WTC11 (cell line): ENCODE measurements at regions not wholly inside any gene's neighbourhood (a gene's known extent, or its start where the extent isn't known, plus 50 kb on each side); places are given as distances from the start of the nearest gene placed in this dataset.

Source experiments
- ATAC-seq: fragments of 200-7000 bp; cut with Tn5 transposase; 2 replicates; pipeline ENCODE4 v1.10.0; 2021; ENCODE audit warnings: mild to moderate bottlenecking, moderate library complexity
- CTCF ChIA-PET: fragments of 300-600 bp; sonication (Branson Sonifier 250); formaldehyde crosslinking; loops from one replicate; lab custom pipeline; 2021; ENCODE audit warnings: antibody characterized with exemption; lab: Charles Lee
- POLR2A ChIA-PET: fragments of 350-600 bp; sonication (Branson Sonifier 250); formaldehyde crosslinking; loops from one replicate; lab custom pipeline; 2021; ENCODE audit warnings: antibody characterized with exemption; lab: Charles Lee
- DNase-seq: peaks from one replicate; pipeline ENCODE4 v3.0.0; 2021; ENCODE audit warnings: low spot score
- H3K27ac Mint-ChIP-seq: 2 replicates; pipeline ENCODE4 v1.8.0; 2021; ENCODE audit warnings: mixed read lengths
- H3K27me3 Mint-ChIP-seq: 2 replicates; pipeline ENCODE4 v1.8.0; 2021; ENCODE audit warnings: low read depth, mild to moderate bottlenecking, moderate library complexity, mixed read lengths
- H3K36me3 Mint-ChIP-seq: 2 replicates; pipeline ENCODE4 v1.8.0; 2021; ENCODE audit warnings: mixed read lengths
- H3K4me1 Mint-ChIP-seq: 2 replicates; pipeline ENCODE4 v1.8.0; 2022; ENCODE audit warnings: mixed read lengths
- H3K4me3 Mint-ChIP-seq: 2 replicates; pipeline ENCODE4 v1.8.0; 2021; ENCODE audit warnings: mild to moderate bottlenecking, moderate library complexity, mixed read lengths
- H3K9me3 Mint-ChIP-seq: 2 replicates; pipeline ENCODE4 v1.8.0; 2021; ENCODE audit warnings: mixed read lengths
- CBFB ChIP-seq: sonication (generic); formaldehyde crosslinking; IDR thresholded peaks from 2 replicates; pipeline ENCODE4 v1.8.1; 2022; ENCODE audit warnings: mild to moderate bottlenecking, low read depth, missing genetic modification reagents
- GRHL2 ChIP-seq: fragments of 250-450 bp; sonication (Bioruptor Pico); IDR thresholded peaks from 2 replicates; pipeline ENCODE4 v1.8.0; 2022; ENCODE audit warnings: mild to moderate bottlenecking, moderate library complexity; ENCODE audit not compliant: insufficient replicate concordance, severe bottlenecking
- MYBL2 ChIP-seq: sonication (generic); formaldehyde crosslinking; IDR thresholded peaks from 2 replicates; pipeline ENCODE4 v1.8.1; 2023; ENCODE audit warnings: mild to moderate bottlenecking, moderate library complexity, missing genetic modification reagents
- PRDM15 ChIP-seq: sonication (generic); formaldehyde crosslinking; IDR thresholded peaks from 2 replicates; pipeline ENCODE4 v1.8.0; 2022; ENCODE audit warnings: missing genetic modification reagents
- PREB ChIP-seq: sonication (generic); formaldehyde crosslinking; IDR thresholded peaks from 2 replicates; pipeline ENCODE4 v1.8.1; 2022; ENCODE audit warnings: mild to moderate bottlenecking, missing genetic modification reagents, moderate library complexity, borderline replicate concordance
- SMAD4 ChIP-seq: sonication (generic); formaldehyde crosslinking; IDR thresholded peaks from 2 replicates; pipeline ENCODE4 v1.8.0; 2022; ENCODE audit warnings: mild to moderate bottlenecking, missing genetic modification reagents
- SOX15 ChIP-seq: fragments of 250-450 bp; sonication (Bioruptor Pico); IDR thresholded peaks from 2 replicates; pipeline ENCODE4 v1.9.0; 2021; ENCODE audit warnings: mild to moderate bottlenecking
- STAT6 ChIP-seq: sonication (generic); formaldehyde crosslinking; conservative IDR thresholded peaks from 2 replicates; pipeline ENCODE4 v1.8.1; 2023; ENCODE audit warnings: mild to moderate bottlenecking, low read depth, missing genetic modification reagents, moderate library complexity
- TEAD1 ChIP-seq: sonication (generic); formaldehyde crosslinking; IDR thresholded peaks from 2 replicates; pipeline ENCODE4 v1.8.0; 2022; ENCODE audit warnings: mild to moderate bottlenecking, missing genetic modification reagents
- ZNF219 ChIP-seq: sonication (generic); formaldehyde crosslinking; IDR thresholded peaks from 2 replicates; pipeline ENCODE4 v1.8.0; 2023; ENCODE audit warnings: missing genetic modification reagents, mild to moderate bottlenecking, borderline replicate concordance
- ZNF263 ChIP-seq: sonication (generic); formaldehyde crosslinking; IDR thresholded peaks from 2 replicates; pipeline ENCODE4 v1.8.1; 2022; ENCODE audit warnings: low read depth, mild to moderate bottlenecking, moderate library complexity, missing genetic modification reagents
- ZNF317 ChIP-seq: sonication (generic); formaldehyde crosslinking; IDR thresholded peaks from 2 replicates; pipeline ENCODE4 v1.8.1; 2023; ENCODE audit warnings: low read depth, mild to moderate bottlenecking, moderate library complexity, missing genetic modification reagents, borderline replicate concordance
- ZNF671 ChIP-seq: fragments of 250-450 bp; sonication (Bioruptor Pico); IDR thresholded peaks from 2 replicates; pipeline ENCODE4 v1.8.0; 2021; ENCODE audit warnings: mild to moderate bottlenecking
- TF ChIP-seq, protein P1 (sequence below): sonication (generic); formaldehyde crosslinking; IDR thresholded peaks from 2 replicates; pipeline ENCODE4 v1.8.1; 2023; ENCODE audit warnings: mild to moderate bottlenecking, moderate library complexity, missing genetic modification reagents
- TF ChIP-seq, protein P2 (sequence below): sonication (generic); formaldehyde crosslinking; IDR thresholded peaks from 2 replicates; pipeline ENCODE4 v1.8.1; 2022; ENCODE audit warnings: missing genetic modification reagents, borderline replicate concordance

- no peak overlapping the region for H3K4me3 Mint-ChIP-seq
- no peak for ATAC-seq
- ChIA-PET POLR2A (no interaction called here), CTCF (no interaction called here)
- H3K4me1 Mint-ChIP-seq = peaks cover 7% of the 10 kb centered on the region
- DNase-seq = no peak
- no peak overlapping the region for H3K27ac Mint-ChIP-seq
- H3K36me3 Mint-ChIP-seq = no peaks in the 10 kb centered on the region
- H3K9me3 Mint-ChIP-seq = no peaks in the 10 kb centered on the region
- no peaks in the 10 kb centered on the region for H3K27me3 Mint-ChIP-seq
- TF ChIP-seq STAT6 = no peak
- no peak for TF ChIP-seq PRDM15 (CRISPR knock-in tag)
- no peak for TF ChIP-seq CBFB (CRISPR knock-in tag)
- TF ChIP-seq ZNF671 = no peak
- no peak for TF ChIP-seq MYBL2
- TF ChIP-seq ZNF263 = no peak
- TF ChIP-seq TEAD1 (CRISPR knock-in tag) = no peak
- TF ChIP-seq ZNF317 (CRISPR knock-in tag) = no peak
- TF ChIP-seq, protein P1, sequence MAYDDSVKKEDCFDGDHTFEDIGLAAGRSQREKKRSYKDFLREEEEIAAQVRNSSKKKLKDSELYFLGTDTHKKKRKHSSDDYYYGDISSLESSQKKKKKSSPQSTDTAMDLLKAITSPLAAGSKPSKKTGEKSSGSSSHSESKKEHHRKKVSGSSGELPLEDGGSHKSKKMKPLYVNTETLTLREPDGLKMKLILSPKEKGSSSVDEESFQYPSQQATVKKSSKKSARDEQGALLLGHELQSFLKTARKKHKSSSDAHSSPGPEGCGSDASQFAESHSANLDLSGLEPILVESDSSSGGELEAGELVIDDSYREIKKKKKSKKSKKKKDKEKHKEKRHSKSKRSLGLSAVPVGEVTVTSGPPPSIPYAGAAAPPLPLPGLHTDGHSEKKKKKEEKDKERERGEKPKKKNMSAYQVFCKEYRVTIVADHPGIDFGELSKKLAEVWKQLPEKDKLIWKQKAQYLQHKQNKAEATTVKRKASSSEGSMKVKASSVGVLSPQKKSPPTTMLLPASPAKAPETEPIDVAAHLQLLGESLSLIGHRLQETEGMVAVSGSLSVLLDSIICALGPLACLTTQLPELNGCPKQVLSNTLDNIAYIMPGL (CRISPR knock-in tag) = no peak
- TF ChIP-seq, protein P2, sequence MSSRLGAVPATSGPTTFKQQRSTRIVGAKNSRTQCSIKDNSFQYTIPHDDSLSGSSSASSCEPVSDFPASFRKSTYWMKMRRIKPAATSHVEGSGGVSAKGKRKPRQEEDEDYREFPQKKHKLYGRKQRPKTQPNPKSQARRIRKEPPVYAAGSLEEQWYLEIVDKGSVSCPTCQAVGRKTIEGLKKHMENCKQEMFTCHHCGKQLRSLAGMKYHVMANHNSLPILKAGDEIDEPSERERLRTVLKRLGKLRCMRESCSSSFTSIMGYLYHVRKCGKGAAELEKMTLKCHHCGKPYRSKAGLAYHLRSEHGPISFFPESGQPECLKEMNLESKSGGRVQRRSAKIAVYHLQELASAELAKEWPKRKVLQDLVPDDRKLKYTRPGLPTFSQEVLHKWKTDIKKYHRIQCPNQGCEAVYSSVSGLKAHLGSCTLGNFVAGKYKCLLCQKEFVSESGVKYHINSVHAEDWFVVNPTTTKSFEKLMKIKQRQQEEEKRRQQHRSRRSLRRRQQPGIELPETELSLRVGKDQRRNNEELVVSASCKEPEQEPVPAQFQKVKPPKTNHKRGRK (CRISPR knock-in tag) = no peak
- no peak for TF ChIP-seq ZNF219
- no peak for TF ChIP-seq PREB (CRISPR knock-in tag)
- TF ChIP-seq SOX15 (CRISPR knock-in tag) = no peak
Measured at GRCh38 chr5:51099173-51099853, 283.9 kb upstream of the ISL1 start.

- Mint-ChIP-seq H3K9me3 (no peaks in the 10 kb centered on the region), H3K27ac (no peak overlapping the region), H3K4me1 (peaks cover 7% of the 10 kb centered on the region), H3K4me3 (no peak overlapping the region), H3K36me3 (no peaks in the 10 kb centered on the region), H3K27me3 (no peaks in the 10 kb centered on the region)
- ATAC-seq (no peak), DNase-seq (no peak)
- no peak for TF ChIP-seq SMAD4 (CRISPR knock-in tag)
- no peak for TF ChIP-seq GRHL2 (CRISPR knock-in tag)
- CTCF ChIA-PET = no interaction called here
- POLR2A ChIA-PET = no interaction called here
Measured at GRCh38 chr5:51104556-51104955, 278.7 kb upstream of the ISL1 start.
